Left lobe of liver (tissue), 2 donors: ENCODE measurements at regions not wholly inside any gene's neighbourhood (a gene's known extent, or its start where the extent isn't known, plus 50 kb on each side); places are given as distances from the start of the nearest gene placed in this dataset.

Experiments
- ATAC-seq: fragments of 200-7000 bp; cut with Tn5 transposase; one replicate; pipeline ENCODE4 v1.9.1; 2020; ENCODE audit warnings: mild to moderate bottlenecking, moderate library complexity
- DNase-seq: peaks from one replicate; pipeline ENCODE4 v3.0.0-alpha.2; 2020; ENCODE audit warnings: low spot score
- donor health status: DM: no; HTN: no; CAD: no; lungs with moderate emphysema.
- donor health status: DM: no; HTN: yes; CAD: no.

DNA sequence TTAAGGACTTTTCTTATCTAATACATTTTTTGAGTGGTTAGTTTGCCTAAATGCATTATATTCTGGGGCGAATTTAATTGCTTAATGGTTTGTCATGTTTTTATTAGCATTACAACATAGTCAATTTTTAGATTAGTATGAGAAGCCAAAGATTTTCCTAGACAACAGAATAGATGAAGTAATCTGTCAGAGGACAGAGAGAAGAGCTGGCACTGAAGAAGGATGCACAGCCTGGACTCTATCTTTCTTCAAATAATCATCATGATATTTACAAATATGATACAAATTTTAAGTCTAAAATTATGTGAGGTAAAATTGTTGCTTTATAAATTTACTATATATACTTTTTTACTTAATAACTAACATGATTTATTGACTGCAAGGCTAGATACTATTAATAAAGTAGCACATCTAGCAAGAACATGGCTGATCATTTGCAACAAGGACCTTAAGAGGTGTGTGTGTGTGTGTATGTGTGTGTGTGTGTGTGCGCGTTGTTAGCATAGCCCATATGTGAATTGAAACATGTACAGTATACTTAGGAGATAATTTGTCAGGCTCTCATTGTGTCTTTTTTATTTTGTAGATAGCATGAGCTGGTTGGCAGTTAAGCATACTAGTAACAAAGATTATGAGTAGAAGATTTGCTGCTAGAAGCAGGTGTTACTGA is 752.2 kb downstream of the DCDC2C start:
- ATAC-seq, result no peak
- no peak for DNase-seq

DNA sequence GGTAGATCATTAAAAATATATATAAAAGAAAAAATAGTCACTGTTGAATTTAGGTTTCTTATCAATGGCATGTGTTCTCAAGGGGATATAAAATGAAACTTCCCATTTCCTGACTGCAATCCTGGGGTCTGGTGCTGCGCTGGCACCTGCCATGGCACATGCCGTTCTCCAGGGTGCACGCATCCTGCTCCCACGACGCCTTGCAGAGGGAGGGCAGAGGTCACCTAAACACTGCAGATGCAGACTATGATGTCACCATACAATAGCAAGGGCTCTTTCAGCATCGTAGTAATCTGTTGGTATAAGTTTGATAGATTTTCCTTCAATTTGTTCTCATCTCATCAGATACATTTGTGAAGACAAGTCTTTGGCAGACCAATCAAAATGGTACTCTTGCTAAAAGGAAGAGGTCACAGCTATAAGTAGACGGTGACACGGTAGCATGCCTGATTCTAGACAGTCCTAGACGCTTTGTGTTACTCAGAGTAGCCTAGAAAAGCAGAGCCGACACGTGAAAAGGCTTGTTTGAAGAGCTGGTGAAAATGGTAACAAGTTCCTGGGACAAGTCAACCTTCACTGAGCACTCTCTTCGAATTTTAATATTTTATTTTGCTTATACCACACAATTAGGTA is 761.4 kb downstream of the DCDC2C start:
- DNase-seq (no peak), ATAC-seq (no peak)

DNA sequence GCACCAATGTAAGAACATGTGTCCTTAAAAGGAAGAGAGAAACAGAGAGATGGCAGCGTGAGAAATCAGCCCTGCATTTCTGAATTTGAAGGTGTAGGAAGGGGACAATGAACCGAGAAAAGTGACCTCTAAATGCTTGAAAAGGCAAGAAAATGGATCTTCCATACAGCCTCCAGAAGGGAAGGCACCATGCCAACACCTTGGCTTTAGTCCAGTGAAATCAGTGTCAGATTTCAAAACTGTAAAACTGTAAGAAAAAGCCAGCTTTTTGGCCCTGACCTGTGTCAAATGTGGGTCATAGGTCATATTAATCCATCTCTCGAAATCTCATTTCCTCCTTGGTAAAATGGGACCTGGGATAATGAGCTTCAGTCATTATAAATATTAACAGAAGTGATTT is 762.3 kb downstream of the DCDC2C start:
- DNase-seq (no peak), ATAC-seq (no peak)

DNA sequence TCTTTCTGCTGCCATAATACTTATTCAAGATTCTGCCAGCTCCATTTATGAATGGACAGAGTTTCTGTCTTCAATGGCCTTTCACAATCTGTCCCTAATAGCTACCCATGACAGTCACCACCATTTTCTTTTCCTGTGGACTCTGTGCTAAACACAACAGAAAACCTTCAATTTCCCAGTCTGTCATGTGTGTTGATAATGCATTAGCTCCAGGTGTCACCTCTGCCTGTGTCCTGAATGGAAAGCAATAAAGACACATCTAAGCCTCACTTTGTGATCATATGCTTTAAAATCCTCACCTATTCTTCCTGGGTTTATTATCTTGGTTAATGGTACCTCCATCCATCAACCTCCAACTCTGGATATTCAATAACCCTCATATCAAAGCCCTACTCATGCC is 772.2 kb downstream of the DCDC2C start:
- DNase-seq, result no peak
- ATAC-seq, result no peak

DNA sequence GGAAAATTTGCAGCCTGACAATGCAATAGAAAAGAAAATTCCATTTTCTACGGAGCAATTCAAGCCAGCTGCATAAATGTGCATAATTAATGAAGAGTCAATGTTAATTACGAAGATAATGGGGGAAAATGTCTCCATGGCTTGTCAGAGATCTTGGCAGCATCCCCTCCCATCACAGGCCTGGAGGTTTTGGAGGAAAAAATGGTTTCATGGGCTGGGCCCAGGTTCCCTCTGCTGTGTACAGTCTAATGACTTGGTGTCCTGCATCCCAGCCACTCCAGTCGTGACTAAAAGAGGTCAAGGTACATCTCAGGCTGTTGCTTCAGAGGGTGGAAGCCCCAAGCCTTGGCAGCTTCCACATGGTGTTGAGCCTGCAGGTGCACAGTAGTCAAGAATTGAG is 779.7 kb downstream of the DCDC2C start:
- ATAC-seq, result no peak
- no peak for DNase-seq

DNA sequence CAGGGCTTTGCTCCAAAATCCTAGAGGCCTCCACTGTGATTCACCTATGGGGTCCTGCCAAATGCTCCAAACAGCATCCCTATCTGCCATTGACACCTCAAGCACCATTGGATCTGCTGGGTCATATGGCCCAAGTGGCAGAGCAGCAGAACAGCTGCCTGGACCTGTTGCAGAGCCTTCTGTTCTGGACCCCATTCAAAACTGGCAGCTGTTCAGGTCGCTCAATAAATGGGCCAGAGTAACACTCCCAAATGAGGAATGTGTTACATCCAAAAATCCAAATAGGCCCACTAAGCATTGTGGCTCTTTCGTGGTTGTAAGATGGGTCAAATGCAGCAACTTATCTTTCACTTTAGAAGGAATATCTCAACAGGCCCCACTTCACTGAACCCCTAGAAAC is 783.6 kb downstream of the DCDC2C start:
- ATAC-seq (no peak), DNase-seq (no peak)

DNA sequence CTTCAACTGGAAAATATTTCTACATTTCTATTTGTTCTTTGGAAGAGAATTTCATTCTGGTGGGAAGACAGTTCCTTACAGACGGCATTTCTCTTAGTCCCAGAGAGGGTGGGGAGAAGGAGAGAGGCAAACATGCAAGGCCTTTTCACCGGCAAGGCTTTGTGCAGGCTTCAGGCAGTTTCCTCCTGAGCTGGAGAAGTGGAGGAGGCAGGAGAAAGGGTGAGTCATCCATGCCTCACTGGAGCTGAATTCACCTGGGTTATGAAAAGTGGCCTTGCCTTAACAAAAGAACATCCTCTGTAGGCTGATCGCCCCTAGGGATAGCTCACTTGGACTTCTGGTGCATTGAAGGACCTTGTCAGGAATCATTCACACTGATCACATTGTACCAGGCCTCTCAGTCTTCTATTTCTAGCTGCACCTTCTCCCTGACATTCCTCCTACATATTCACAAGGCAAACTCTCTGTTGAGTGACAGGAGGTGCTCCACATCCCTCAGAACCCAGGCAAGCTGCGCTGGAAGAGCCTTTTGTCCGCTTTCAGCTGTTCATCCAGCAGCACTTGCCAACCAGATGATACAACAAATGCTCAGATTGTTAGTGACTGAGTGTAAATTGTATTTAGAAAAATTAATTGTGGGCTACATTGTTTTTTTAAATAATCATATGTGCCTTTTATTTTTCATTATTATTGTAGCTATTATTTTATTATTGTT is 796.1 kb downstream of the DCDC2C start:
- DNase-seq, result no peak
- ATAC-seq, result no peak

DNA sequence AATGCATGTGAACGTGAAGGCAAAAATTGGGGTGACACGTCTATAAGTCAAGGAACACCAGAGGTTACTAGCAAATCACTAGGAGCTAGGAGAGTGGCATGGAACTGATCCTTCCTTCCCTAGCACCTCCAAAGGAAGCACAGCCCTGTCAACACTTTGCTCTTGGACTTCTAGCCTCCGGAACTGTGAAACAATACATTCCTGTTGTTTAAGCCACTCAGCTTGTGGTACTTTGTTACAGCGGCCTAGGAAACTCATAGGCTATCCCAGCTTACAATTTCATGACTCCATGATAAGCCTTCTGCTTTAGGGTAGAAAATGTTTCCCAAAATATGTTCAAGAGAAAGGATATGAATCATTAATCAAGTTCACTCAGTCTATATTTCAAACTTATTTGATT is 798.1 kb downstream of the DCDC2C start:
- ATAC-seq (no peak), DNase-seq (no peak)

DNA sequence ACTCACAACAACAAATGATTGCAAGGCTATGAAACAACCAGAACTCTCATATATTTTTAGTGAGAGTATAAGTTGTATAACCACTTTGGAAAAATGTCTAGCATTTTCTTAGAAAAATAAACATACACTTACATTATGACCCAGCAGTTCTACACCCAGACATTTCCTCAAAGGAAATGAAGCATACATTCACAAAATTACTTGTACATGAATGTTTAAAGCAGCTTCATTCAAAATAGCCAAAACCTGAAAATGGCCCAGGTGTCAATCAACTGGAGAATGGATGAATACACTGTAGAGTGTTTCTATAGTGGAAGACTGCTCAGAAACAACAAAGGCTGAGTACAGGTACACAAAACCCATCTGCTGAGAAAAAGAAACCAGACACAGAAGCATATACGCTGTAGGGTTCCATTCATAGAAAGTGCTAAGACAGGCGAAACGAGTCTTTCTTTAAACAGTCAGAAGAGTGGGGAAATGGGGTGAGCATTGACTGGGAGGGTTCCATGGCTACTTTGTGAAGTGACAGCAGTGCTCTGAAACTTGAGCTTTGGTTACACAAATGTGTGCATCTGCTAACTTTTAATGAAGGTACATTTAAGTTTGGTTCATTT is 799.0 kb downstream of the DCDC2C start:
- no peak for DNase-seq
- no peak for ATAC-seq

DNA sequence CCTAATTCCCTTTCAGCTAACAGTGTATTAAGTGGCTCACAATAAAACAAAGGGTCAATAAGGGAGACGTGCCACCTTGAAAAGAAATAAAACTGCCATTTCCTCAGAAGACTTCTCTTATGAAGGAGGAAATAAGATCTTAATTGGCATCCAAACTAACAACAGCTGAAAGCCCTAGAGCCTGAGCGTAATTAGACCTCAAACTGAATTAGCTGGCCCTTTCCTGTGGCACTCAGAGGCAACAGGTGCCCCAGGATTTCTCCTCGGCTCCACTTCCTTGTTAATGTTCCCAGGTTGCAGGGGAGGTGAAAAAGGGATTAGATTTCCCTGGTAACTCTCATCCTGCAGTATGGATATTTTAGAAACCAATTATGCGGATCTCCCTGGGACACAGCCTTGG is 804.3 kb downstream of the DCDC2C start:
- DNase-seq (no peak), ATAC-seq (no peak)

DNA sequence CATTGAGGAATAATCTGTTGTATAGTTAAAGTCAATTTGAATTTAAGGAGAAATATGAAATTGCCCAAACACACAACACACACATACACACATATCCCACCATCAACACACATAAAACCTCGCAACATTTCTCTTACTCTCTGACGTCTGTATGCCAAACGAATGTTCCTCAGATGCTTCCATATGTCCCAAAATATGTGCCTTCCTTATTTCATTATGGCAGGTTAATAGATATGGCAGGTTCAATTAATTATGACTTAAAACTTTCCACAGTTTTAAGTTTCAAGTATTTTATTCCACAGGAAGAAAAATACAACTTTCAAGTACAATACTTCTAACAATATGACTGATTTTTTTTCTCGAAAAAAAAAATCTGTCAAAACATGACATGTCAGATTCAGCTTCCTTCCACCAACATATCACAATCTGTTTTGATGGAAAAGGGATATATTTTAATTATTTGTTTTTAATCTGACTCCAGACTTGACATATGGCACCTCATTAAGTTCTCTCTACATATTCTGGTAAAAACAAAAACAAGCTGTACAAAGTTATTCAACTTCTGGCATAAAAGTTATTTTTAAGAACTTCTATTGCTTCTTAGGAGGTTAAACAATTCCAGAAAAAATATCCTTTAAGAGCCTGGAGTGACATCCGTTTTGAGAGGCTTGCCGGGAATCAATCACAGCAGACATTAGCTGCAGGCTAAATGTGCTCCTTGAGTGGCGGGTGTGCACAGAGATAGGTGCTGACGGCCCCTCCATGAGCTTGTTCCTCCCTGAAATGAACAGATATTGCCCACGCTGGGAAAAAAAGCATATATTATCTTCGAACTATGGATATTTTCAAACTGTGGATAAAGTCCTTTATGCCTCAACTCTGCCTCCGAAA is 812.7 kb downstream of the DCDC2C start:
- no peak for ATAC-seq
- no peak for DNase-seq

DNA sequence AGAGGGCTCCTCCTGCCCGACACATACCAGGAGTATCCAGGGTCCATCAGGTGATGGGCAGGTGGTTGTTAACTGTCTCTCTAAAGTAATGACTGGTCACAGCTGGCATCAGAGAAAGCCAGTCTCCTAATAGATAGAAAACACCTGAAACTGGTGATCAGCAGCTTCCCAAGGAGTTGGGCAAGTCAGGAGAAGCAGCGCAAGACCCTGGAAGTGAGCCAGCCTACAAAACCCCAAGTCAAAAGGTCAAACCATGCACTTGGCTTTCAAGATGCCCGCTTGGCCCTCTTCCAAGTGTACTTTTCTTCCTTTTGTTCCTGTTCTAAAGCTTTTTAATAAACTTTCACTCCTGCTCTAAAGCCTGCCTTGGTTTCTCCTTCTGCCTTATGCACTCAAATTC is 815.2 kb downstream of the DCDC2C start:
- DNase-seq (no peak), ATAC-seq (no peak)

DNA sequence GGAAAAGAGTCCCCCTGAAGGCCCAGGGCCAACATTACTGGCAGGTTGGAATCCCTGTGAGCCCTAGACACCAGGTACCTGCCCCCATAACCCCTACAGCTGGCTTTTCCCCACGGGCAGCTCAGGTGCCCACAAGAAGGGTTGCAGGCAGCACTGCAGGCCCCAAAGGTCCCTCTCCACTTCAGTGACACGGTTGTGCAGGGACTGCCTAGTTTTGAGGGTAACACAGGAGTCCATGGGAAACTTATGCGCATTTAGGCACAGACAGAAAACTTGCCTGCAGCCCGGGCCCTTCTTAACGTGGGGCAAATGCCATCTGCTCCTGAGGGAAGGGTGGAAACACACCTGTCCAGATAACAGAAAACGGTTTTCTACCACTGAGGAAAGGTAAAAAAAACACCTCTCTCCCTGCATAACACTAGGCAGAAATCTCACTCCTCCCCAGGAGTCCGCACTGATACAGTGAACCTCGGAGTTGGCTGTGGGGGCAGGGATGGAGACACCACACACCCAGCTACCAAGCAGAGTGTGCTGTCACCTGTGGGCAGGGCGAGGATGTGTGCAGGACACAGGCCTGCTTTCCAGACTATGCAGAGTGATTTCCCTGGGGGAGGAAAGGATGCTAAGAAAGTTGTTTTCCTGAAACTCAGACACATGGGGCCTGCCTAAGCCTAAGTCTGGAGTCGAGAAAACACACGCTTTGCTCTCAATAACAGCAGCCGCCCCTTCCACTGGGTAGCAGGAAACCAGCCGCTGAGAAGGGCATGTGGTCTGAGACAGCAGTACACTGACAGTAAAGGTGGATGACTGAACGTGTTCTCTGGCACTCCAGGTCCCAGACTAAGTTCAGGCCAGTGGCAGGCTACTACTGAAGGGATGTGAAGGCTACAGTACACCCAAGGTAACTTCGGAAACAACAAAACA is 819.4 kb downstream of the DCDC2C start:
- DNase-seq (no peak), ATAC-seq (no peak)

DNA sequence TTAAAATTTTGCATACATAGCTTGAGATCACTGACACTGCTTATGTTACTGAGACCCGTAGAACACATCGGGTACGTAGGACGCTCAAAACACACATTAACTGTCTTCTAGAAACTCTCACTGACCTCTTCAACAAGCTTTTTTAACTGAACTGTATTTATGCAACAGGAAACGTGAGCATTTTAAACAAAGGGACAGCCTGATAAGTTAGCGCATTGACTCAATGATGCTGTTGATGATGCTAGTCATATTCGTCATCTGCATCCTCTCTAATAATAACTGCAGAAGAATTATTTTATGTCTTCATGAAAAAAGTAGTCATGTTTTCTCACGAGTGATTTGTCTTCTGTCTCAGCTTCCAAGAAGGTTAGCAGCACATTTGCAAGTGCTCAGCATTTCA is 824.0 kb downstream of the DCDC2C start:
- ATAC-seq (no peak), DNase-seq (no peak)

DNA sequence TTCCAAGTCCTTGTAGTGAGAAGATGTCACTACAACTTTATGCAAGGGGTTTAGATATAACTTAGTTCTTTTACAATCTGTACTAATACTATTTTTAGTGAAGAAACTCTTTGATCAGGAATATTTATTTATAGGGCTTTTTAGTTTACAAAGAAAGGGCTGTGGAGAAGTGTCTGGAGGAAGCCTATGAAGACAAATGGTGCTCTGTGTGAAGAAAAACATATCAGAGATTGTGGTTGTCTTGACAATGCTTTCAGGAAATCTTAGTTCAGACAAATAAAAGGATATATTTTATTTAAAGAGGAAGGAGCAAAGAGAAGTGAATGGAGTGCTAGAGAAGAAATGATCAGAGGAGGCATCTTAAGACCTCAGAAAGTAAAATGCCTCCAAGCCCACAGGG is 824.9 kb downstream of the DCDC2C start:
- ATAC-seq (no peak), DNase-seq (no peak)

DNA sequence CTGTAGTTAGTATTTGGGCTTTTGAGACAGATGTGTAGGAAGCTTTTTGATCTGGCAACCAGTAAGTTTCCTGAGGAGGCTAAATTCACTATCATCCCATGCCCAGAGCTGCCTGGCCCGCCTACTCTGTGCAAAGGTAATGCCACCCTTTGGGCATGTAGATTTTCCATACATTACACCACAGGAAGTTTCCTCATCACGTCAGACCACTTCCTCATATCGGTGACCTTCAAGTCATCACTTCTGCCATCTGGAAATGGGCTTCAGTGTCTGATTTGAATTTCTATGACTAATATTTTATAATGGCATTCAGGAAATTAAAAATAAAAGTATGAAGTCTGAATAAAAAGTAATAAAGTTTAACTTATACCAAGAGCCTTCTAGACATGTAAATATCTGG is 825.4 kb downstream of the DCDC2C start:
- ATAC-seq, result no peak
- no peak for DNase-seq

DNA sequence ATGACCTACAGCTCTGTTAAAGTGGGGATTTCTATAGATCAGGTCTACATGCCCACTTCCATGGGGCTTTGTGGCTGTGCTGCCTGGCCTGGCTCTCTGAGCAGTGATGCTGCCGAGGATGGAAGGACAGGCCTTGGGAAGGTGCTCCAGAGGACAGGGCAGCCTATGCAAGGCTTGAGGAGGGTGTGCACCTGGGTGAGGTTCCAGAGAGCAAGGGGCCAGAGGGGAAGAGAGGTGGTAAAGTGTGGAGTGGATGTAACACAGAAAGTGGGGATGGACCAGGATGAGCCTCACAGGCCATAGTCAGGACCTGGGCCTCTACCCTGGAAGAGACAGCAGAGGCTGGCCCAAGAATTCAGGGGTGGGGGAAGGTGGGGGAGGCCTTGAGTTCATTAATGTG is 826.4 kb downstream of the DCDC2C start:
- no peak for ATAC-seq

DNA sequence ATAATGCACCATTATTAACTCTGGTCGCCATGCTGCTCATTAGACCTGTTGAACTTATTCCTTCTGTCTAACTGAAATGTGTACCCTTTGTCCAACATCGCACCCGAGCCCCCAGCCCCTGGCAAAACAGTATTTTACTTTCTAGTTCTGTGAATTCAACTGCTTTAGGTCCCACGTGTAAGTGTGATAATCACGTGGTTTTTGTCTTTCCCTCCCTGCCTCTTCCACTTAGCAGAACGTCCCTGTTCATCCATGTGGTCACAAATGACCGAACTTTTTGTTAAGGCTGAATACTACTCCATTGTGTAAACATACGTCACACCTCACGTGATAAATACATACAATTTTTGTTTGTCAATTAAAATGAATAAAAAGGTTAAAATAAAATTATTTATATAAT is 826.9 kb downstream of the DCDC2C start:
- ATAC-seq (no peak), DNase-seq (no peak)

More for the DNA sequence above, 826.4 kb downstream of the DCDC2C start:
- DNase-seq, result no peak

DNA sequence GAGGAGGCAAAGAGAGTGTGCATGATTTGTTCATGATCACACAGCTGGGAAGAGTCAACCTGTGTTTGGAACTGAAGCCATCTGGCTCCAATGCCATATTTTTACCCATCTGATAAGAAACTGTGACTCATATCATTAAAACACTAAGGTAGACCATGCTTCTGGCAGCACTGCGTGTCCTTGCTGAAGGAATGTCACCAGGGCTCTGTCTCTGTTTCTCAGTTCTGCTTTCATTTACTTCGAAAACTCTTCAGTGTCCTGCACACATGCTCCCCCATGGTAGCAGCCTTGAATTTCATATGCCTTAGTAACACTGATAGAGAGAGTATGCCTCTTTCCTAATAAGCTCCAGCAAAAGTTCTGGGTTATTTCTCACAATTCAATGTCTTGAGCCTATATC is 830.4 kb downstream of the DCDC2C start:
- no peak for ATAC-seq
- no peak for DNase-seq

DNA sequence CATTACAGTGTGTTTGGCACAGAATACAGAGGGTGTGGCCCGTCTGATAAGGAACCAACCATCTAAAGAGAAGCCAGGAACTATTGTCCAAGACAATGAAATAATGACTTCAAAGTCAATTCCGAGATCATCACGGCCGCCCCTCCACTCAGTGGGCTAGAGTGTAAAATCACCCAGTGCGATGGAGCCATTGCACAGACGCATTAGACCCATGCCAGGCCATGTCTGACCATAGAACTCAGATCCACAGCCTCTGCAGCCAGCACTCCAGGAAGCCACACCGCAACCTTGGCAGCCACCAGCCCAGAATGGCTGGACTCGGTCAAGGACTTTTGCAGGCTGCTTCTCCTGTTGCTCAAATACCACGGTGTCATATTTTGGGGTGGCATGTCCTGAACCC is 835.7 kb downstream of the DCDC2C start:
- ATAC-seq (no peak), DNase-seq (no peak)
